Left ventricle myocardium inferior (tissue), 1 donor: ENCODE measurements at regions not wholly inside any gene's neighbourhood (a gene's known extent, or its start where the extent isn't known, plus 50 kb on each side); places are given as distances from the start of the nearest gene placed in this dataset.

Experiments used
- DNase-seq: peaks from one replicate; pipeline ENCODE4 v3.0.0-alpha.2; 2020
- H3K27ac ChIP-seq: fragments of 200-600 bp; replicated peaks from 2 replicates; pipeline ENCODE4 v1.8.0; 2021
- H3K27me3 ChIP-seq: fragments of 200-600 bp; 2 replicates; pipeline ENCODE4 v1.8.0; 2021; ENCODE audit warnings: low read depth
- H3K36me3 ChIP-seq: fragments of 200-600 bp; 2 replicates; pipeline ENCODE4 v1.8.0; 2021
- H3K4me1 ChIP-seq: fragments of 200-600 bp; 2 replicates; pipeline ENCODE4 v1.8.0; 2021
- H3K4me3 ChIP-seq: fragments of 200-600 bp; 2 replicates; pipeline ENCODE4 v1.8.0; 2021; ENCODE audit warnings: mild to moderate bottlenecking, moderate library complexity
- H3K9me3 ChIP-seq: fragments of 200-600 bp; replicated peaks from 2 replicates; pipeline ENCODE4 v1.8.0; 2021
- CTCF ChIP-seq: fragments of 200-600 bp; IDR thresholded peaks from 2 replicates; pipeline ENCODE4 v1.8.0; 2021; ENCODE audit warnings: antibody characterized with exemption, mild to moderate bottlenecking, borderline replicate concordance
- intact Hi-C: fragments of 100-400 bp; cut with micrococcal nuclease; formaldehyde crosslinking; loops from one replicate; pipeline ENCODE4 v1.11.0; 2022
- donor health status: DM: no; HTN: yes; CAD: no; lungs with severe emphysema.

- no peaks in the 10 kb centered on the region for H3K4me1 ChIP-seq
- no peak overlapping the region for H3K4me3 ChIP-seq
- H3K9me3 ChIP-seq, result no peaks in the 10 kb centered on the region
- intact Hi-C loops, result no loop called here
- no peak for TF ChIP-seq CTCF
- H3K27me3 ChIP-seq, result peaks cover 10% of the 10 kb centered on the region
- no peaks in the 10 kb centered on the region for H3K36me3 ChIP-seq
- DNase-seq, result no peak
- H3K27ac ChIP-seq, result no peak overlapping the region
Observed at GRCh38 chr10:120369856-120370276, 87.2 kb upstream of the PLPP4 start.

GRCh38 chr10:120371856-120372255 lies 85.2 kb upstream of the PLPP4 start:
- no peak for TF ChIP-seq CTCF
- Histone ChIP-seq H3K4me3 (no peak overlapping the region), H3K36me3 (no peaks in the 10 kb centered on the region), H3K4me1 (no peaks in the 10 kb centered on the region), H3K27ac (no peak overlapping the region), H3K27me3 (peaks cover 10% of the 10 kb centered on the region), H3K9me3 (no peaks in the 10 kb centered on the region)
- DNase-seq, result no peak
- intact Hi-C loops, result no loop called here

GRCh38 chr10:120372917-120373316 lies 84.1 kb upstream of the PLPP4 start:
- Histone ChIP-seq H3K4me1 (no peaks in the 10 kb centered on the region), H3K36me3 (no peaks in the 10 kb centered on the region), H3K27me3 (peaks cover 10% of the 10 kb centered on the region), H3K9me3 (no peaks in the 10 kb centered on the region), H3K4me3 (no peak overlapping the region), H3K27ac (no peak overlapping the region)
- DNase-seq, result no peak
- TF ChIP-seq CTCF, result no peak
- intact Hi-C loops, result no loop called here

GRCh38 chr10:120375666-120376065 lies 81.4 kb upstream of the PLPP4 start:
- H3K4me1 ChIP-seq, result no peaks in the 10 kb centered on the region
- no peak overlapping the region for H3K27ac ChIP-seq
- H3K27me3 ChIP-seq, result no peaks in the 10 kb centered on the region
- no peak for TF ChIP-seq CTCF
- no peaks in the 10 kb centered on the region for H3K9me3 ChIP-seq
- no peak overlapping the region for H3K4me3 ChIP-seq
- H3K36me3 ChIP-seq, result no peaks in the 10 kb centered on the region
- intact Hi-C loops, result no loop called here
- no peak for DNase-seq

GRCh38 chr10:120381931-120382330 lies 75.1 kb upstream of the PLPP4 start:
- no peak for TF ChIP-seq CTCF
- H3K27ac ChIP-seq, result no peak overlapping the region
- intact Hi-C loops, result no loop called here
- no peaks in the 10 kb centered on the region for H3K27me3 ChIP-seq
- no peak for DNase-seq
- H3K4me1 ChIP-seq, result no peaks in the 10 kb centered on the region
- H3K36me3 ChIP-seq, result no peaks in the 10 kb centered on the region
- H3K4me3 ChIP-seq, result no peak overlapping the region
- H3K9me3 ChIP-seq, result no peaks in the 10 kb centered on the region

GRCh38 chr10:120382360-120382759 lies 74.7 kb upstream of the PLPP4 start:
- H3K4me1 ChIP-seq, result no peaks in the 10 kb centered on the region
- DNase-seq, result no peak
- no peaks in the 10 kb centered on the region for H3K27me3 ChIP-seq
- no peaks in the 10 kb centered on the region for H3K9me3 ChIP-seq
- intact Hi-C loops, result no loop called here
- no peak overlapping the region for H3K4me3 ChIP-seq
- no peak for TF ChIP-seq CTCF
- H3K36me3 ChIP-seq, result no peaks in the 10 kb centered on the region
- no peak overlapping the region for H3K27ac ChIP-seq
